ENCODE measurements at regions not wholly inside any gene's neighbourhood (a gene's known extent, or its start where the extent isn't known, plus 50 kb on each side); places are given as distances from the start of the nearest gene placed in this dataset.

- no peaks in the 10 kb centered on the region for H3K4me1 Mint-ChIP-seq (ENCODE audit: low read depth)
- TF ChIP-seq CTCF (IDR thresholded peaks at IDR 0.05; ENCODE audit: unreplicated experiment) = no peak
- no peaks in the 10 kb centered on the region for H3K36me3 Mint-ChIP-seq (ENCODE audit: insufficient read depth)
- DNase-seq (ENCODE audit: low spot score, unreplicated experiment) = no peak
- no peak overlapping the region for H3K4me3 Mint-ChIP-seq (ENCODE audit: low read depth)
- no peak overlapping the region for H3K27ac Mint-ChIP-seq
- peaks cover 7% of the 10 kb centered on the region for H3K9me3 Mint-ChIP-seq (ENCODE audit: low read depth)
- no peaks in the 10 kb centered on the region for H3K27me3 Mint-ChIP-seq
Observed at GRCh38 chr7:17532861-17533404, 234.5 kb downstream of the AHR start.

GRCh38 chr7:17534348-17534747 is 235.9 kb downstream of the AHR start:
- no peak overlapping the region for H3K27ac Mint-ChIP-seq
- no peak for DNase-seq (ENCODE audit: low spot score, unreplicated experiment)
- no peaks in the 10 kb centered on the region for H3K36me3 Mint-ChIP-seq (ENCODE audit: insufficient read depth)
- H3K4me3 Mint-ChIP-seq (ENCODE audit: low read depth) = no peak overlapping the region
- H3K27me3 Mint-ChIP-seq = no peaks in the 10 kb centered on the region
- H3K4me1 Mint-ChIP-seq (ENCODE audit: low read depth) = no peaks in the 10 kb centered on the region
- no peak for TF ChIP-seq CTCF (IDR thresholded peaks at IDR 0.05; ENCODE audit: unreplicated experiment)
- peaks cover 13% of the 10 kb centered on the region for H3K9me3 Mint-ChIP-seq (ENCODE audit: low read depth)

- no peak for DNase-seq (ENCODE audit: low spot score, unreplicated experiment)
- no peak overlapping the region for H3K27ac Mint-ChIP-seq
- no peaks in the 10 kb centered on the region for H3K36me3 Mint-ChIP-seq (ENCODE audit: insufficient read depth)
- peaks cover 13% of the 10 kb centered on the region for H3K9me3 Mint-ChIP-seq (ENCODE audit: low read depth)
- H3K4me3 Mint-ChIP-seq (ENCODE audit: low read depth) = no peak overlapping the region
- TF ChIP-seq CTCF (IDR thresholded peaks at IDR 0.05; ENCODE audit: unreplicated experiment) = no peak
- H3K4me1 Mint-ChIP-seq (ENCODE audit: low read depth) = no peaks in the 10 kb centered on the region
- no peaks in the 10 kb centered on the region for H3K27me3 Mint-ChIP-seq
Observed at GRCh38 chr7:17535776-17536175, 237.3 kb downstream of the AHR start.

GRCh38 chr7:17544401-17544800 is 245.9 kb downstream of the AHR start:
- no peak overlapping the region for H3K27ac Mint-ChIP-seq
- no peaks in the 10 kb centered on the region for H3K27me3 Mint-ChIP-seq
- no peaks in the 10 kb centered on the region for H3K9me3 Mint-ChIP-seq (ENCODE audit: low read depth)
- no peak for DNase-seq (ENCODE audit: low spot score, unreplicated experiment)
- no peak for TF ChIP-seq CTCF (IDR thresholded peaks at IDR 0.05; ENCODE audit: unreplicated experiment)
- H3K4me3 Mint-ChIP-seq (ENCODE audit: low read depth) = no peak overlapping the region
- no peaks in the 10 kb centered on the region for H3K36me3 Mint-ChIP-seq (ENCODE audit: insufficient read depth)
- peaks cover 5% of the 10 kb centered on the region for H3K4me1 Mint-ChIP-seq (ENCODE audit: low read depth)

- H3K36me3 Mint-ChIP-seq (ENCODE audit: insufficient read depth) = no peaks in the 10 kb centered on the region
- no peak overlapping the region for H3K27ac Mint-ChIP-seq
Observed at GRCh38 chr7:17545348-17545747, 246.9 kb downstream of the AHR start.

More at GRCh38 chr7:17545348-17545747, 246.9 kb downstream of the AHR start:
- Mint-ChIP-seq H3K4me1 (ENCODE audit: low read depth) (peaks cover 5% of the 10 kb centered on the region), H3K9me3 (ENCODE audit: low read depth) (no peaks in the 10 kb centered on the region), H3K4me3 (ENCODE audit: low read depth) (no peak overlapping the region), H3K27me3 (no peaks in the 10 kb centered on the region)
- TF ChIP-seq CTCF (IDR thresholded peaks at IDR 0.05; ENCODE audit: unreplicated experiment) = no peak
- no peak for DNase-seq (ENCODE audit: low spot score, unreplicated experiment)

Measured in progenitor cell of endocrine pancreas (in vitro differentiated cells).